ENCODE measurements at regions not wholly inside any gene's neighbourhood (a gene's known extent, or its start where the extent isn't known, plus 50 kb on each side); places are given as distances from the start of the nearest gene placed in this dataset.

GRCh38 chr17:63165400-63165799, 199.4 kb downstream of the TANC2 start:
- no peaks in the 10 kb centered on the region for H3K79me2 ChIP-seq (ENCODE audit: control insufficient read depth, insufficient read depth, low read length)
- no peaks in the 10 kb centered on the region; a peak in 1 of 5 replicates for H3K27me3 ChIP-seq (ENCODE audit: control insufficient read depth in 2 of 2, insufficient read depth in 2 of 2, low read length in 2 of 2)
- H3K4me1 ChIP-seq (replicated peaks in 1 of 2; ENCODE audit: control insufficient read depth in 2 of 2, insufficient read depth in 2 of 2, low read length in 2 of 2), result no peaks in the 10 kb centered on the region
- no peak overlapping the region for H2AFZ ChIP-seq (ENCODE audit: low read depth, low read length)
- CTCF ChIA-PET (ENCODE audit: low intra/inter-chr PET ratio), result no interaction called here
- POLR2A ChIA-PET, result interaction anchor here (0.7 to 1.4 kb wide), 2 partner anchors 14 to 826 kb away, joined by 3 read pairs; no protein-coding TSS in a partner anchor
- H3K9ac ChIP-seq (ENCODE audit: insufficient read depth in 1 of 2, low read depth in 2 of 2, low read length in 2 of 2), result no peak overlapping the region
- intact Hi-C loops (cut with micrococcal nuclease) (no loop called here), in situ Hi-C loops (cut with MboI) (no loop called here)
- FAIRE-seq (no peak), ATAC-seq (no peak), DNase-seq (ENCODE audit: extremely low read depth in 1 of 4, low spot score in 3 of 4) (no peak)
- no peaks in the 10 kb centered on the region for H3K9me1 ChIP-seq (ENCODE audit: control insufficient read depth, insufficient read depth, low read length)
- H3K9me3 ChIP-seq (replicated peaks; ENCODE audit: control insufficient read depth, insufficient read depth, low read depth, low read length), result no peaks in the 10 kb centered on the region
- H3K36me3 ChIP-seq (ENCODE audit: control insufficient read depth, insufficient read depth, low read length), result no peaks in the 10 kb centered on the region
- 26% methylated on average over 2 of the region's 2 CpGs for WGBS (ENCODE audit: insufficient coverage, low coverage, missing lambda C conversion rate)
- H4K20me1 ChIP-seq (replicated peaks; ENCODE audit: control insufficient read depth, insufficient read depth, low read length), result no peaks in the 10 kb centered on the region
- H3K27ac ChIP-seq (ENCODE audit: extremely low read depth, low read depth, low read length), result no peak overlapping the region
- no peak overlapping the region for H3K4me2 ChIP-seq (ENCODE audit: insufficient read depth, low read length)
- no TSS peak for BruUV-seq (replicated peaks)
- H3K4me3 ChIP-seq, result no peak overlapping the region
- TF ChIP-seq MTF1 (CRISPR knock-in tag; IDR thresholded peaks at IDR 0.05; ENCODE audit: borderline replicate concordance) (no peak), MBD2 (IDR thresholded peaks at IDR 0.05; ENCODE audit: borderline replicate concordance, low read depth) (no peak), ARID3A (IDR thresholded peaks at IDR 0.05; ENCODE audit: borderline replicate concordance, low read depth, low read length) (no peak), CEBPG (CRISPR knock-in tag; IDR thresholded peaks at IDR 0.05) (no peak), CEBPG (tag; conservative IDR thresholded peaks at IDR 0.05 in 1 of 2, IDR thresholded peaks at IDR 0.05 in 1 of 2) (peak; percentile 55 to 78), RAD51 (IDR thresholded peaks at IDR 0.05; ENCODE audit: borderline replicate concordance, low read depth) (no peak), CEBPB (tag; IDR thresholded peaks at IDR 0.05) (peak; percentile 79)
